OCI-LY1 (cell line): ENCODE measurements at regions not wholly inside any gene's neighbourhood (a gene's known extent, or its start where the extent isn't known, plus 50 kb on each side); places are given as distances from the start of the nearest gene placed in this dataset.

Experiments used
- H2AFZ ChIP-seq: fragments of 200-600 bp; sonication (generic), shearing (Covaris generic); 2 replicates; pipeline ENCODE4 v1.6.0; 2014; ENCODE audit warnings: antibody characterized with exemption, mild to moderate bottlenecking, low read length
- H3F3A ChIP-seq: fragments of 200-600 bp; sonication (generic), shearing (Covaris generic); 2 replicates; pipeline ENCODE4 v1.6.0; 2014; ENCODE audit warnings: mild to moderate bottlenecking, antibody characterized with exemption, low read length, moderate library complexity; ENCODE audit not compliant: insufficient read depth
- H3K27ac ChIP-seq: fragments of 200-600 bp; sonication (generic); 2 replicates; pipeline ENCODE4 v1.5.1; 2014; ENCODE audit warnings: low read length, mixed run types, mild to moderate bottlenecking, low read depth; ENCODE audit not compliant: poor library complexity, severe bottlenecking
- H3K27me3 ChIP-seq: fragments of 200-600 bp; sonication (generic); 2 replicates; pipeline ENCODE4 v1.6.0; 2014; ENCODE audit warnings: antibody characterized with exemption, mild to moderate bottlenecking, low read length, moderate library complexity; ENCODE audit not compliant: insufficient read depth
- H3K36me3 ChIP-seq: fragments of 200-600 bp; sonication (generic); 2 replicates; pipeline ENCODE4 v1.6.1; 2014; ENCODE audit warnings: mild to moderate bottlenecking, antibody characterized with exemption, low read length, moderate library complexity, mixed read lengths; ENCODE audit not compliant: insufficient read depth
- H3K4me1 ChIP-seq: fragments of 200-600 bp; sonication (generic); 2 replicates; pipeline ENCODE4 v1.5.1; 2014; ENCODE audit warnings: mild to moderate bottlenecking, low read length, moderate library complexity; ENCODE audit not compliant: insufficient read depth, severe bottlenecking
- H3K4me2 ChIP-seq: fragments of 200-600 bp; sonication (generic), shearing (Covaris generic); 2 replicates; pipeline ENCODE4 v1.6.1; 2014; ENCODE audit warnings: low read length
- H3K4me3 ChIP-seq: fragments of 200-600 bp; sonication (generic); 2 replicates; pipeline ENCODE4 v1.5.1; 2014; ENCODE audit warnings: low read length, low read depth, mild to moderate bottlenecking, mixed read lengths; ENCODE audit not compliant: poor library complexity, severe bottlenecking
- H3K79me2 ChIP-seq: fragments of 200-600 bp; shearing (Covaris generic); 2 replicates; pipeline ENCODE4 v1.6.1; 2016; ENCODE audit warnings: mixed run types, low read length, mixed read lengths; ENCODE audit not compliant: insufficient read depth
- H3K9ac ChIP-seq: fragments of 200-600 bp; sonication (generic), shearing (Covaris generic); 2 replicates; pipeline ENCODE4 v1.6.1; 2014; ENCODE audit warnings: mild to moderate bottlenecking, low read length, mixed read lengths
- H3K9me2 ChIP-seq: fragments of 200-600 bp; sonication (generic), shearing (Covaris generic); 2 replicates; pipeline ENCODE4 v1.6.1; 2014; ENCODE audit warnings: low read depth, mild to moderate bottlenecking, low read length, mixed read lengths
- H3K9me3 ChIP-seq: fragments of 200-600 bp; shearing (Covaris generic); 2 replicates; pipeline ENCODE4 v1.6.1; 2014; ENCODE audit warnings: low read length, mixed read lengths
- H4K20me1 ChIP-seq: fragments of 200-600 bp; sonication (generic), shearing (Covaris generic); 2 replicates; pipeline ENCODE4 v1.6.0; 2016; ENCODE audit warnings: mild to moderate bottlenecking, low read length; ENCODE audit not compliant: insufficient read depth
- CTCF ChIP-seq: fragments of 200-600 bp; sonication (generic), shearing (Covaris generic); IDR thresholded peaks from 2 replicates; pipeline ENCODE4 v1.5.1; 2017; ENCODE audit warnings: mild to moderate bottlenecking, antibody characterized with exemption, low read length, moderate library complexity, mixed read lengths
- EZH2 ChIP-seq: fragments of 200-600 bp; sonication (generic), shearing (Covaris generic); IDR thresholded peaks from 2 replicates; pipeline ENCODE4 v1.8.0; 2017; ENCODE audit warnings: borderline replicate concordance, mixed run types, mild to moderate bottlenecking, antibody characterized with exemption, low read length, moderate library complexity, mixed read lengths

GRCh38 chr11:123301696-123302400 lies 106.8 kb upstream of the CLMP start:
- H3K4me1 ChIP-seq = no peaks in the 10 kb centered on the region
- no peaks in the 10 kb centered on the region for H3K79me2 ChIP-seq
- peak; percentile 53 for TF ChIP-seq CTCF
- TF ChIP-seq EZH2 = no peak
- H2AFZ ChIP-seq = no peak overlapping the region
- H3K27ac ChIP-seq = no peak overlapping the region
- no peaks in the 10 kb centered on the region for H3K9me2 ChIP-seq
- no peaks in the 10 kb centered on the region for H3K36me3 ChIP-seq
- no peak overlapping the region for H3K9ac ChIP-seq
- no peak overlapping the region for H3K4me3 ChIP-seq
- no peaks in the 10 kb centered on the region for H3K9me3 ChIP-seq
- no peaks in the 10 kb centered on the region for H4K20me1 ChIP-seq
- H3F3A ChIP-seq = no peaks in the 10 kb centered on the region
- H3K27me3 ChIP-seq = no peaks in the 10 kb centered on the region
- no peak overlapping the region for H3K4me2 ChIP-seq

GRCh38 chr11:123301013-123301591 lies 106.1 kb upstream of the CLMP start:
- Histone ChIP-seq H3K27ac (no peak overlapping the region), H2AFZ (no peak overlapping the region)

GRCh38 chr11:123299721-123300120 lies 104.7 kb upstream of the CLMP start:
- Histone ChIP-seq H3K4me3 (no peak overlapping the region), H3K36me3 (no peaks in the 10 kb centered on the region), H3F3A (no peaks in the 10 kb centered on the region), H3K9me2 (no peaks in the 10 kb centered on the region), H3K27ac (no peak overlapping the region), H3K9me3 (no peaks in the 10 kb centered on the region), H3K79me2 (no peaks in the 10 kb centered on the region), H3K27me3 (no peaks in the 10 kb centered on the region), H3K4me2 (no peak overlapping the region), H2AFZ (no peak overlapping the region), H3K4me1 (no peaks in the 10 kb centered on the region), H4K20me1 (no peaks in the 10 kb centered on the region), H3K9ac (no peak overlapping the region)
- TF ChIP-seq EZH2 (no peak), CTCF (no peak)

More at GRCh38 chr11:123301013-123301591, 106.1 kb upstream of the CLMP start:
- no peaks in the 10 kb centered on the region for H3K79me2 ChIP-seq
- H4K20me1 ChIP-seq = no peaks in the 10 kb centered on the region
- no peak overlapping the region for H3K4me3 ChIP-seq
- no peaks in the 10 kb centered on the region for H3K36me3 ChIP-seq
- no peaks in the 10 kb centered on the region for H3F3A ChIP-seq
- H3K9me3 ChIP-seq = no peaks in the 10 kb centered on the region
- no peak overlapping the region for H3K4me2 ChIP-seq
- no peak overlapping the region for H3K9ac ChIP-seq
- H3K27me3 ChIP-seq = no peaks in the 10 kb centered on the region
- H3K4me1 ChIP-seq = no peaks in the 10 kb centered on the region
- no peak for TF ChIP-seq EZH2
- TF ChIP-seq CTCF = no peak
- no peaks in the 10 kb centered on the region for H3K9me2 ChIP-seq
